ENCODE measurements at regions not wholly inside any gene's neighbourhood (a gene's known extent, or its start where the extent isn't known, plus 50 kb on each side); places are given as distances from the start of the nearest gene placed in this dataset.

DNA sequence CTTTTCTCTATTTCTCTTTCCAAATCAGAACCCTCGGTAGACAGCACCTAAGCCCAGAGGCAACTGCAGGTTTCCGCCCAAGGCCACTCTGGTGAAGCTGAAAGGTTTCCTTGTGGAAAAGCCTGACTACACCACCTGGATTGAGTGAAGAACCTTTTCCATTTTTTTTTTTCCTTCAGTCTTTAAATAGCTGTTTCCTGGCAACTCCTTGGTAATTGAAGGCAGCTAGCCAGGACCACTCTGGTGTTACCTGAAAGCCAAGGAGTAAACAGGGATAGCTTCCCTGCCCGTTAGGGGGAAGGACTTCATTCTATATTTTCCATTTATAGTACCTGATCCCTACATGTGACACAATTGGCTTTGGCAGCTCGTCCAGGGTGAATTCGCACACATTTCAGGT is 1238.4 kb downstream of the GRIK2 start:
- Histone ChIP-seq H3K27ac (ENCODE audit: low read length) (no peak overlapping the region), H3K4me1 (ENCODE audit: control insufficient read depth, insufficient read depth, low read length) (no peaks in the 10 kb centered on the region), H3K9me3 (ENCODE audit: control insufficient read depth, low read depth, low read length) (no peaks in the 10 kb centered on the region), H3K36me3 (ENCODE audit: control insufficient read depth, insufficient read depth, low read length) (no peaks in the 10 kb centered on the region), H3K27me3 (ENCODE audit: control insufficient read depth, insufficient read depth, low read length) (no peaks in the 10 kb centered on the region), H3K4me3 (ENCODE audit: low read length) (no peak overlapping the region)
- DNase-seq, result no peak
- WGBS (ENCODE audit: insufficient coverage, low lambda C conversion rate), result 100% methylated on average over 3 of the region's 5 CpGs

DNA sequence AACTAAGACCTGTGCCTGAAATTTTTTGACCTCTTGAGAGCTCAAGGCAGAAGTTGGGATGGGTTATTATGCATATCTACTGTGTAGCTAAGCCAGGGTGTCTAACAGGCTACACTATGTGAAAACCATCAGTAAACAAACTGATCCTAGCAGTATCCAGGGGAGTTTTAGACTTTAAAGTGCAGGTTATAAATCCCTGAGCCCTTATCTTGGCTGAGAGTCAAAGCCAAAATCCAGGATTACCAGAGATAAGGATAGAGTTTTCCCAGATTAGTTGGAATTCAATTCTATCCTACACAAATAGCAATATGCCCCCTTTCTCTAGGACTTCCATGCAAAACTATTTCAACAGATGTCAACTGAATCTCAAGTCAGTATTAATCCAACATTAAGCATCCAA is 1229.7 kb downstream of the GRIK2 start:
- H3K9me3 ChIP-seq (ENCODE audit: control insufficient read depth, low read depth, low read length), result no peaks in the 10 kb centered on the region
- H3K27me3 ChIP-seq (ENCODE audit: control insufficient read depth, insufficient read depth, low read length), result no peaks in the 10 kb centered on the region
- DNase-seq, result no peak
- no peaks in the 10 kb centered on the region for H3K4me1 ChIP-seq (ENCODE audit: control insufficient read depth, insufficient read depth, low read length)
- no peak overlapping the region for H3K4me3 ChIP-seq (ENCODE audit: low read length)
- no peak overlapping the region for H3K27ac ChIP-seq (ENCODE audit: low read length)
- H3K36me3 ChIP-seq (ENCODE audit: control insufficient read depth, insufficient read depth, low read length), result no peaks in the 10 kb centered on the region

DNA sequence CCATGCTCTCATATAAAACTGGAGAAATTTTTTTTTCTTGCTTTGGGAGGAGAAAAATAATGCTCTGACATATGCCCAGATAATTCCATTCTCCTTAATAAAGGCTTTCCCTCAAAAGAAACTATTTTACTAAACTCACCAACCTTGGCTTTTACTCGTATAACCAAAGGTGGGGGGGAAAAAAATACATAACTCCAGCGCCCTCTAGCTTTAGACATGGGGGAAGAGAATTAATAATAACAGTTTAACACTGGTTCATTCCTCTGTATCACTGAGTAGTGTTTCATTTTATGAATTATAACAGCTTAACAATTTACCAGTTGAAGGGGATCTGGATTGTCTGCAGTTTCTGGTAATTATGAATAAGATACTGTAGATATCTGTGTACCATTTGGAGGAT is 1226.1 kb downstream of the GRIK2 start:
- no peaks in the 10 kb centered on the region for H3K9me3 ChIP-seq (ENCODE audit: control insufficient read depth, low read depth, low read length)
- no peaks in the 10 kb centered on the region for H3K36me3 ChIP-seq (ENCODE audit: control insufficient read depth, insufficient read depth, low read length)
- H3K4me3 ChIP-seq (ENCODE audit: low read length), result no peak overlapping the region
- H3K27ac ChIP-seq (ENCODE audit: low read length), result no peak overlapping the region
- DNase-seq, result no peak
- no peaks in the 10 kb centered on the region for H3K27me3 ChIP-seq (ENCODE audit: control insufficient read depth, insufficient read depth, low read length)
- WGBS (ENCODE audit: insufficient coverage, low lambda C conversion rate), result 0% methylated on average over 1 of the region's 2 CpGs
- H3K4me1 ChIP-seq (ENCODE audit: control insufficient read depth, insufficient read depth, low read length), result no peaks in the 10 kb centered on the region

DNA sequence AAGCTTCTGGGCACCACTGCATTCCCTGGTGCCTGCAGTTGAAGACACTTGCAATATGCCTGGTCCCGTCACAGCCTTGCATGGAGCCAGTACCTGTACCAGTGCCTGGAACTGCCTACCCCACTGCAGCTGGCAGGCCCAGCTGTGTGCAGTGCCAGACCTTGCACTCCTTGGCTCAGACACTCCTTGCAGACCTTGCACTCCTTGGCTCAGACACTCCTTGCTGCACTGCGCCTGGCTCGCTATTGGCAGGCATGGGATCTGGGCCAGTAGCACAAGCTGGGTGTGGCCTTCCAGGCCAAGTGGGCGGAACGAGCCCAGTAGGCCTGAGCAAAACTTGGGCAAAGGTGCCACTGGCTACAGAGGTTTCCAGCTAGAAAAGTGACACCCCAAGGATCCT is 1189.1 kb downstream of the GRIK2 start:
- WGBS (ENCODE audit: insufficient coverage, low lambda C conversion rate), result no CpG with 5 or more reads among the region's 5 CpGs
- no peaks in the 10 kb centered on the region for H3K27me3 ChIP-seq (ENCODE audit: control insufficient read depth, insufficient read depth, low read length)
- no peak for DNase-seq
- H3K4me1 ChIP-seq (ENCODE audit: control insufficient read depth, insufficient read depth, low read length), result no peaks in the 10 kb centered on the region
- H3K36me3 ChIP-seq (ENCODE audit: control insufficient read depth, insufficient read depth, low read length), result no peaks in the 10 kb centered on the region
- no peak overlapping the region for H3K27ac ChIP-seq (ENCODE audit: low read length)
- H3K9me3 ChIP-seq (ENCODE audit: control insufficient read depth, low read depth, low read length), result peaks cover 3% of the 10 kb centered on the region
- H3K4me3 ChIP-seq (ENCODE audit: low read length), result no peak overlapping the region

DNA sequence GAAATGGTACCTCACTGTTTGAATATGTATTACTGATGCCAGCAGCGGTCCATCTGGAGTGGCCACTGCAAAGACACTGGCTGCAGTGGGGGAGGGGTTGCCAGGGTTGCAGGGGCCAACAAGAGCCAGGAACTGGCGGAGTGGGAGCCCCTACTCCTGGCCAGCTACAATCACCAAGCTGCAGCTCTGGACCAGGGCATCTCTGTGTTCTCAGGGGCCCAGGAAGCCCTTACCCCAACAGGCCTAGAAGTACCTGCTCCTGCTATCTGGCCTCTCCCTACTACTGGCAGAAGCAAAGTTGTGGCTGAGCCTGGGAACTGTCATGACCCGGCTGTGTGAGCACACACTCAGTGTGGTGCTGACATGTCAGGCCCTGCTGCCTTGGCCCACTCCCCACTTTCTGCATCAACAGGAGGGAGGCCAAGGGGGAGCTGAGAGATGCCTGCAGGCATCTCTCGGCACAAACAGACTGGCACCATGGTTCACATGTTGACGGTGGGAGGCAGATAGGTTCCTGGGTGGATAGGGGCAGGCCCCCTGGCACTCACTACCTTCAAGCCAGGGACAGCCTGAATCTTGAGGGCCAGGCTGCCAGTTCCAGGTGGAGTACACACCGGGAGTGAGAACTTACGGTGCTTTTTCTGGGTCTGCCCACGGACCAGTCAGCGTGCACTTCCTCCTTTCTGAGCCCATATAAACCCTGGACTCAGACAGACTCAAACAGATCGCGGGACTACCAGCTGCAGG is 1188.0 kb downstream of the GRIK2 start:
- 100% methylated on average over 2 of the region's 11 CpGs for WGBS (ENCODE audit: insufficient coverage, low lambda C conversion rate)

DNA sequence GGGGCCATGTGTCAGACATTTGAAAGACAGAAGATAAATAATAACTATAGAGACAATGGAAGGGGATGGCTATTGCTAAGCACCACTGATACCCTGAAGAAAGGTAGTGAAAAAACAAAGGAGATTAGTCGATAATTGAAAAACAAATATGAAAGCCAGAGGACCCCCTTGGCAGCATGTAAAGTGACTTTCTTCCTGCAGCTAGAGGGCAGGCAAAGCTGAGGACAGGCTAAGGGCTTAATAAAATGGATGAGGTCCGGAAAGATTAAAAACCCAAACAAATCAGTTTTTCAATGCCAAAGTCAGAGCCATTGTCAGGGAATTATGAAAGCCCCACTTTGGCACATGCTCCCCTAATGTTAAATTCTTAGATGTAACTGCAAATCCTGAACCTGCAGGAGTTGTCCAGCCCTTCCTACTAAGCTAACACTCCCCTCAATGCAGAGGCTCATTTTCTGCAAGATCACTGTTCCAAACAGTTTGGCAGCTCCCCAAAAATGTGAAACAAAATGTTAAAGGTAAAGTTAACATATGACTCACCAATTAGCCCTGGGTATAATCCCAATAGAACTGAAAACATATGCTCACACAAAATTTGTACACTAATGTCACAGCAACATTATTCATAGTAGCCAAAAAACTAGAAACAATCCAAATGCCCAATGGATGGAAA is 1177.9 kb downstream of the GRIK2 start:
- 80% methylated on average over 1 of the region's 2 CpGs for WGBS (ENCODE audit: insufficient coverage, low lambda C conversion rate)
- DNase-seq, result no peak
- Histone ChIP-seq H3K9me3 (ENCODE audit: control insufficient read depth, low read depth, low read length) (no peaks in the 10 kb centered on the region), H3K27me3 (ENCODE audit: control insufficient read depth, insufficient read depth, low read length) (no peaks in the 10 kb centered on the region), H3K4me3 (ENCODE audit: low read length) (no peak overlapping the region), H3K36me3 (ENCODE audit: control insufficient read depth, insufficient read depth, low read length) (no peaks in the 10 kb centered on the region), H3K27ac (ENCODE audit: low read length) (no peak overlapping the region), H3K4me1 (ENCODE audit: control insufficient read depth, insufficient read depth, low read length) (no peaks in the 10 kb centered on the region)

More for the DNA sequence above, 1188.0 kb downstream of the GRIK2 start:
- DNase-seq, result no peak
- H3K4me3 ChIP-seq (ENCODE audit: low read length), result no peak overlapping the region
- no peaks in the 10 kb centered on the region for H3K27me3 ChIP-seq (ENCODE audit: control insufficient read depth, insufficient read depth, low read length)
- H3K27ac ChIP-seq (ENCODE audit: low read length), result no peak overlapping the region
- H3K9me3 ChIP-seq (ENCODE audit: control insufficient read depth, low read depth, low read length), result peaks cover 3% of the 10 kb centered on the region
- no peaks in the 10 kb centered on the region for H3K36me3 ChIP-seq (ENCODE audit: control insufficient read depth, insufficient read depth, low read length)
- no peaks in the 10 kb centered on the region for H3K4me1 ChIP-seq (ENCODE audit: control insufficient read depth, insufficient read depth, low read length)

DNA sequence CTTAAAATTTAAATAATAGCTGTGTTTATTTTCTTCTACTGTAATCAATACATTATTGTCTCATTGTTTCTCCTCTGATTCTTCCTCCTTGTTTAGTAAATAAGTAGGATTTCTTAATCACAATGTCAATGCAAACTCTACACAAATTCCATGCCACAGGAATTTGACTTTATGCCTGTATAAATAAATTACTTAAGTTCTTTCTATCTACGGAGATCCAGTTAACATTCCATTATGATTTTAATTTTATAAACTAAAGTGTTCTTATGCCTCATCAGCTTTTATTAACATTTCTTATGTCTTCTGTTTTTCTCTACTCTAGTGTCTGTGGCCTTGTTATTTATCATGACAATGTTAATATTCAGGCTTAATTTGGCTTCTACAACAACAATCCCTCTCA is 1169.2 kb downstream of the GRIK2 start:
- H3K36me3 ChIP-seq (ENCODE audit: control insufficient read depth, insufficient read depth, low read length), result no peaks in the 10 kb centered on the region
- no peak overlapping the region for H3K4me3 ChIP-seq (ENCODE audit: low read length)
- no peaks in the 10 kb centered on the region for H3K4me1 ChIP-seq (ENCODE audit: control insufficient read depth, insufficient read depth, low read length)
- H3K9me3 ChIP-seq (ENCODE audit: control insufficient read depth, low read depth, low read length), result no peaks in the 10 kb centered on the region
- 60% methylated on average over 1 of the region's 1 CpG for WGBS (ENCODE audit: insufficient coverage, low lambda C conversion rate)
- H3K27me3 ChIP-seq (ENCODE audit: control insufficient read depth, insufficient read depth, low read length), result no peaks in the 10 kb centered on the region
- no peak for DNase-seq
- no peak overlapping the region for H3K27ac ChIP-seq (ENCODE audit: low read length)

DNA sequence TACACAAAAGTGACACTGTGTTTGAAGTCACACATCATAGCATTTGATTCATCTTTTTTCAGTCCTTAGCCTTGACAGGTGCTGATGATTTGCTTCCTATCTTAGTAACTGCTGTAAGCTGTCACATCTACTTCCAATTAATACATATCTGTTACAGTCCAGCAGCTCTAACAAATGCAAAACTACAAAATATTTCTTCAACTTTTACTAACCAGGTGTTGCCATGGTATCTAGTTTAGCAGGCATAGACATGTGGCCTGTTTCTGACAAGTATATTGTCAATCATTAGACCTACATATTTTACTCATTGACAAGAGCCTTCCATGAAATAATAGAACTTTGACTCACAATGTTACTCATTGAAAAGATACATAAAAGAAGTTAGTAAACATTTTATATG is 1159.7 kb downstream of the GRIK2 start:
- no peak for DNase-seq
- H3K36me3 ChIP-seq (ENCODE audit: control insufficient read depth, insufficient read depth, low read length), result no peaks in the 10 kb centered on the region
- no peak overlapping the region for H3K4me3 ChIP-seq (ENCODE audit: low read length)
- no peak overlapping the region for H3K27ac ChIP-seq (ENCODE audit: low read length)
- H3K27me3 ChIP-seq (ENCODE audit: control insufficient read depth, insufficient read depth, low read length), result no peaks in the 10 kb centered on the region
- no peaks in the 10 kb centered on the region for H3K9me3 ChIP-seq (ENCODE audit: control insufficient read depth, low read depth, low read length)
- H3K4me1 ChIP-seq (ENCODE audit: control insufficient read depth, insufficient read depth, low read length), result no peaks in the 10 kb centered on the region

DNA sequence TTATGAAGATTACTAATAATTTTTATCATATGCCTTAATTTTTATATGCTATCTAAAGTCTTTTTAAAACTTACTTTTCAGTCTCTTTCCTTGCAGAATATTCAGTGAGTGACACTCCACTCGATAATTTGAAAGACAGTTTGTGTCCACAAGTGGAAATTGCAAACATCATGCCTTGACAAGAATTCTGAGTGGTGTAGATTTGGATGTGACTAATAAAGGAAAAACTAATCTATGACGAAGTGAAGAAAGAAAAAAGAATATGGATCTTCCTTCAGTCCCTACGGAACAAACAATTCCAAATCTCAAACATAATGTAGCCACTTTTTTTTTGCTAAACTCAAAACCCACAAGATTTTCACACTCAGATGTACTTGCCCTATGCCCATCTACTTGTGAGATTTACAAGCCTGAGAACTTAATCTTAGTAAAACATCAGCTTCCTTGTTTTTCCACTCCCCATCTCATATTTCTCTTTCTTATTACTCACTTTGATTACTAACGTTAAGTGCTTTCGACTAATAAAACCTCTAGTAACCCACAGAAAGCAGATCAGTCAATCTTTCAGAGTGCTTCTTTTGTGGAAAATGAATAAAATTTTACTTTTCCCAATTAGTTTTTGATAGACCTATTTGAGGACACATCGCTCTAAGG is 1155.8 kb downstream of the GRIK2 start:
- no peaks in the 10 kb centered on the region for H3K4me1 ChIP-seq (ENCODE audit: control insufficient read depth, insufficient read depth, low read length)
- H3K4me3 ChIP-seq (ENCODE audit: low read length), result no peak overlapping the region
- 77% methylated on average over 3 of the region's 6 CpGs for WGBS (ENCODE audit: insufficient coverage, low lambda C conversion rate)
- no peaks in the 10 kb centered on the region for H3K36me3 ChIP-seq (ENCODE audit: control insufficient read depth, insufficient read depth, low read length)
- DNase-seq, result no peak
- no peaks in the 10 kb centered on the region for H3K9me3 ChIP-seq (ENCODE audit: control insufficient read depth, low read depth, low read length)
- H3K27me3 ChIP-seq (ENCODE audit: control insufficient read depth, insufficient read depth, low read length), result no peaks in the 10 kb centered on the region
- no peak overlapping the region for H3K27ac ChIP-seq (ENCODE audit: low read length)

DNA sequence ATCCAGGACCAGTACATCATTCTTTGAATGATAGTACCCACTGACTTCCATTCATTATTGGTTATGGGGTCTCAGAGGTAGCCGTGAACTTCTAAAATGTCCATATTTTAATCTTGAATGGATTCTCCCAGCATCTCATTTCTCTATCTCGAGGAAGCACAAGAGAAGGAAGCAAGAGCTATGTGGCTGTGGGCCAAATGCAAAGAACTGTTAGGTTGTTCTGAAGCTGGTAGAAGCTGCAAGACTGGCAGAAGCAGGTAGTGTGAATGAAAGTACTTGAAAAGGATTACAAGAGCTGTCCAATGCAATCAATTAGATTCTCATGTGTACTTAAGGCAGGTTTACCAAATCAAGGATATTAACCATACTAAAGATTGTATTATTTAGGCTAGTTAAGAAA is 1131.8 kb downstream of the GRIK2 start:
- no peaks in the 10 kb centered on the region for H3K27me3 ChIP-seq (ENCODE audit: control insufficient read depth, insufficient read depth, low read length)
- no peaks in the 10 kb centered on the region for H3K4me1 ChIP-seq (ENCODE audit: control insufficient read depth, insufficient read depth, low read length)
- no peak for DNase-seq
- no peaks in the 10 kb centered on the region for H3K36me3 ChIP-seq (ENCODE audit: control insufficient read depth, insufficient read depth, low read length)
- no peak overlapping the region for H3K27ac ChIP-seq (ENCODE audit: low read length)
- no CpG with 5 or more reads among the region's 2 CpGs for WGBS (ENCODE audit: insufficient coverage, low lambda C conversion rate)
- H3K9me3 ChIP-seq (ENCODE audit: control insufficient read depth, low read depth, low read length), result no peaks in the 10 kb centered on the region
- no peak overlapping the region for H3K4me3 ChIP-seq (ENCODE audit: low read length)

Measured in large intestine (tissue), 3 donors.